ENCODE measurements at regions not wholly inside any gene's neighbourhood (a gene's known extent, or its start where the extent isn't known, plus 50 kb on each side); places are given as distances from the start of the nearest gene placed in this dataset.

DNA sequence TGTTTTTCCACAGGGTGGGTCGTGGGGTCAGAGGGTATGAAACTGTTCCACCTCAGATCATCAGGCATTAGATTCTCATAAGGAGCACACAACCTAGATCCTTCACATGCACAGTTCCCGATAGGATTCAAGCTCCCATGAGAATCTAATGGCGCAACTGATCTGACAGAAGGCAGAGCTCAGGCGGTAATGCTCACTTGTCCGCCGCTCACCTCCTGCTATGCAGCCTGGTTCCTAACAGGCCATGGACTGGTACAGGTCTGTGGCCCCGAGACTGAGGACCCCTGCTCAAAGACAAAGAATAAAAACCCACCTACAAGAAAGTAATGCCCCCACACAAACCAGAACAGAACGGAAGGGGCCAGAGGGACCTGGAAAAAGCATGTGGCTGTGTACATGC lies 76.1 kb upstream of the SNX9 start:
- no peak for TF ChIP-seq POLR2A (IDR thresholded peaks at IDR 0.05)
- TF ChIP-seq, protein P1, sequence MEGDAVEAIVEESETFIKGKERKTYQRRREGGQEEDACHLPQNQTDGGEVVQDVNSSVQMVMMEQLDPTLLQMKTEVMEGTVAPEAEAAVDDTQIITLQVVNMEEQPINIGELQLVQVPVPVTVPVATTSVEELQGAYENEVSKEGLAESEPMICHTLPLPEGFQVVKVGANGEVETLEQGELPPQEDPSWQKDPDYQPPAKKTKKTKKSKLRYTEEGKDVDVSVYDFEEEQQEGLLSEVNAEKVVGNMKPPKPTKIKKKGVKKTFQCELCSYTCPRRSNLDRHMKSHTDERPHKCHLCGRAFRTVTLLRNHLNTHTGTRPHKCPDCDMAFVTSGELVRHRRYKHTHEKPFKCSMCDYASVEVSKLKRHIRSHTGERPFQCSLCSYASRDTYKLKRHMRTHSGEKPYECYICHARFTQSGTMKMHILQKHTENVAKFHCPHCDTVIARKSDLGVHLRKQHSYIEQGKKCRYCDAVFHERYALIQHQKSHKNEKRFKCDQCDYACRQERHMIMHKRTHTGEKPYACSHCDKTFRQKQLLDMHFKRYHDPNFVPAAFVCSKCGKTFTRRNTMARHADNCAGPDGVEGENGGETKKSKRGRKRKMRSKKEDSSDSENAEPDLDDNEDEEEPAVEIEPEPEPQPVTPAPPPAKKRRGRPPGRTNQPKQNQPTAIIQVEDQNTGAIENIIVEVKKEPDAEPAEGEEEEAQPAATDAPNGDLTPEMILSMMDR (IDR thresholded peaks at IDR 0.05) = no peak
